ENCODE measurements at regions not wholly inside any gene's neighbourhood (a gene's known extent, or its start where the extent isn't known, plus 50 kb on each side); places are given as distances from the start of the nearest gene placed in this dataset.

DNA sequence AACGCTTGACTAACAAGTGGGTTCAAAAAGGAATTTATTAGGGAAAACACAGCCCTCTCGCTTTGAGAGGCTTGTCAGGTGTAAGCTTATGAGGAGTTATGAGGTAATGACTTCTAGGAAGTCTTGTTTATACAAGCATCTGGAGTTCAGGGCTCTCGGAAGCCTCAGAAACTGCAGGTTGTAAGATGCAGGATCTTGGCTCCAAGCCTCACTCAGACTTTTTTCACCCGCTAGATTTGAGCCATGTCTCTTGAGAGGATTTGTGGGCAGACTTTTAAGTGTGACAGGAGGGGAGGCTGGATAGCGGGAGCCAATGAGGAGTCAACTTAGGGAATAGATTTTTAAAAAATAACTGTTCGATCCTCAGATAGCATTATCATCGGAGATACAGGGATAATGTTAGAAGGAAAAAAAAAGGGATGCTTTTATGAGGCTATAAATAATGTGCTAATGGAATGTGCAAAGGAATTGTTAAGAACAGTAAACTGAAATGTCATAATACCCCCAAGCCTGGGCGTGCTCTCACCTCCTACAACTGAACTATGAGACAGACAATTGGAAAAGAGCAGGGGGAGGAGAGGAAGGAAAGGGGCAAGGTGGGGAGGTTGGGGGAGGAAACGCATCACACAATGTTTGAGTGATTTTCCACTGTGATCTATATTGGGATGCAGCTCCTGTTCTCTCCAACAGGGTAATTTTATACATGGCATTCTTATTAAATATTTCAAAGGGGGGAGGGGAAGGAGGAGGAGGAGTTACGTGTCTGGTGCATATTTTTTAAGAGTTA, 107.4 kb upstream of the ESRRG start:
- no peak for FAIRE-seq
- H3K4me3 ChIP-seq, result no peak overlapping the region
- H3K4me2 ChIP-seq, result no peak overlapping the region
- H3K27ac ChIP-seq, result no peak overlapping the region
- POLR2A ChIA-PET, result no interaction called here
- no peak for ATAC-seq
- H3K4me1 ChIP-seq, result no peaks in the 10 kb centered on the region
- H3K9me3 ChIP-seq, result no peaks in the 10 kb centered on the region
- no peak for DNase-seq (ENCODE audit: low read depth in 1 of 2, low spot score in 1 of 2)
- WGBS (ENCODE audit: missing lambda C conversion rate), result 37% methylated on average over 10 of the region's 10 CpGs
- TF ChIP-seq MYC (IDR thresholded peaks at IDR 0.05; ENCODE audit: borderline replicate concordance, low read length) (no peak), CHD2 (IDR thresholded peaks at IDR 0.05; ENCODE audit: low read length, partially characterized antibody) (no peak), MAFK (IDR thresholded peaks at IDR 0.05; ENCODE audit: partially characterized antibody) (no peak), EP300 (IDR thresholded peaks at IDR 0.05) (no peak), ZC3H11A (IDR thresholded peaks at IDR 0.05) (no peak), NR3C1 (IDR thresholded peaks at IDR 0.05) (no peak), HOXB13 (CRISPR knock-in tag; IDR thresholded peaks at IDR 0.05; ENCODE audit: low read depth) (no peak), ZNF302 (CRISPR knock-in tag; IDR thresholded peaks at IDR 0.05) (no peak)
- TF ChIP-seq, protein P1, sequence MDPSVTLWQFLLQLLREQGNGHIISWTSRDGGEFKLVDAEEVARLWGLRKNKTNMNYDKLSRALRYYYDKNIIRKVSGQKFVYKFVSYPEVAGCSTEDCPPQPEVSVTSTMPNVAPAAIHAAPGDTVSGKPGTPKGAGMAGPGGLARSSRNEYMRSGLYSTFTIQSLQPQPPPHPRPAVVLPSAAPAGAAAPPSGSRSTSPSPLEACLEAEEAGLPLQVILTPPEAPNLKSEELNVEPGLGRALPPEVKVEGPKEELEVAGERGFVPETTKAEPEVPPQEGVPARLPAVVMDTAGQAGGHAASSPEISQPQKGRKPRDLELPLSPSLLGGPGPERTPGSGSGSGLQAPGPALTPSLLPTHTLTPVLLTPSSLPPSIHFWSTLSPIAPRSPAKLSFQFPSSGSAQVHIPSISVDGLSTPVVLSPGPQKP (IDR thresholded peaks at IDR 0.05; ENCODE audit: low read depth, low read length), result no peak
- TF ChIP-seq, protein P2, sequence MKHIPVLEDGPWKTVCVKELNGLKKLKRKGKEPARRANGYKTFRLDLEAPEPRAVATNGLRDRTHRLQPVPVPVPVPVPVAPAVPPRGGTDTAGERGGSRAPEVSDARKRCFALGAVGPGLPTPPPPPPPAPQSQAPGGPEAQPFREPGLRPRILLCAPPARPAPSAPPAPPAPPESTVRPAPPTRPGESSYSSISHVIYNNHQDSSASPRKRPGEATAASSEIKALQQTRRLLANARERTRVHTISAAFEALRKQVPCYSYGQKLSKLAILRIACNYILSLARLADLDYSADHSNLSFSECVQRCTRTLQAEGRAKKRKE (CRISPR knock-in tag; IDR thresholded peaks at IDR 0.05; ENCODE audit: low read depth), result no peak
- CTCF ChIA-PET, result interaction anchor here (0.7 kb wide), 1 partner anchor 705 kb away, joined by 3 read pairs; no protein-coding TSS in a partner anchor

DNA sequence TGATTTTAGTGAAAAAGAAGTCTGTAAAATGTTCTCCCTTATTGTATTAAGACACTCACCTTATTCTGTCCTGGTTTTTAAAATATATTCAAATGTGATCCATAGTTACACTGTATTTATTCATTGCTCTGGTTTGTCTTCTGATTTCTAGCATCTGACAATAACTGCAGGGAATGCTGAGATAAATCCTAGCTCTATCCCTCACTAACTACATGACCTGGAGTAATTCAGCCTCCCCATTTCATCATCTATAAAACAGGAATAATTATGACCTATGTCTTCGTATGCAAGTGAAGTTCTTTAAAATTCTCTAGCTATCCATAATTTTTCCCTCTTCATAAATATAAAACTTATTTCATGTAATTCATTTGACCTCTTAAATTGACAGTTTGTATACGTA, 104.0 kb upstream of the ESRRG start:
- Histone ChIP-seq H3K4me3 (no peak overlapping the region), H3K9me3 (no peaks in the 10 kb centered on the region), H3K4me2 (no peak overlapping the region), H3K4me1 (no peaks in the 10 kb centered on the region), H3K27ac (no peak overlapping the region)
- DNase-seq (ENCODE audit: low read depth in 1 of 2, low spot score in 1 of 2), result no peak
- no peak for ATAC-seq
- ChIA-PET CTCF (no interaction called here), POLR2A (no interaction called here)
- WGBS (ENCODE audit: missing lambda C conversion rate), result 9% methylated on average over 2 of the region's 2 CpGs
- FAIRE-seq, result no peak
- TF ChIP-seq CBX2 (IDR thresholded peaks at IDR 0.05; ENCODE audit: borderline replicate concordance, low read depth), result no peak
- TF ChIP-seq FOSL2 (IDR thresholded peaks at IDR 0.05), result no peak
- no peak for TF ChIP-seq FOSL2 (CRISPR knock-in tag; IDR thresholded peaks at IDR 0.05)
- TF ChIP-seq ZSCAN20 (CRISPR knock-in tag; IDR thresholded peaks at IDR 0.05), result no peak
- no peak for TF ChIP-seq HOXB5 (CRISPR knock-in tag; IDR thresholded peaks at IDR 0.05)
- no peak for TF ChIP-seq GATA3 (IDR thresholded peaks at IDR 0.05; ENCODE audit: borderline replicate concordance)
- TF ChIP-seq HOXB13 (CRISPR knock-in tag; IDR thresholded peaks at IDR 0.05; ENCODE audit: low read depth), result no peak
- no peak for TF ChIP-seq POLR2A (IDR thresholded peaks at IDR 0.05; ENCODE audit: low read length)
- TF ChIP-seq ZC3H11A (IDR thresholded peaks at IDR 0.05), result no peak
- no peak for TF ChIP-seq HOXA7 (CRISPR knock-in tag; IDR thresholded peaks at IDR 0.05)
- TF ChIP-seq, protein P3, sequence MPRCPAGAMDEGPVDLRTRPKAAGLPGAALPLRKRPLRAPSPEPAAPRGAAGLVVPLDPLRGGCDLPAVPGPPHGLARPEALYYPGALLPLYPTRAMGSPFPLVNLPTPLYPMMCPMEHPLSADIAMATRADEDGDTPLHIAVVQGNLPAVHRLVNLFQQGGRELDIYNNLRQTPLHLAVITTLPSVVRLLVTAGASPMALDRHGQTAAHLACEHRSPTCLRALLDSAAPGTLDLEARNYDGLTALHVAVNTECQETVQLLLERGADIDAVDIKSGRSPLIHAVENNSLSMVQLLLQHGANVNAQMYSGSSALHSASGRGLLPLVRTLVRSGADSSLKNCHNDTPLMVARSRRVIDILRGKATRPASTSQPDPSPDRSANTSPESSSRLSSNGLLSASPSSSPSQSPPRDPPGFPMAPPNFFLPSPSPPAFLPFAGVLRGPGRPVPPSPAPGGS (IDR thresholded peaks at IDR 0.05), result no peak
- no peak for TF ChIP-seq NR3C1 (IDR thresholded peaks at IDR 0.05)
- no peak for TF ChIP-seq RFX5 (IDR thresholded peaks at IDR 0.05)
- TF ChIP-seq, protein P4, sequence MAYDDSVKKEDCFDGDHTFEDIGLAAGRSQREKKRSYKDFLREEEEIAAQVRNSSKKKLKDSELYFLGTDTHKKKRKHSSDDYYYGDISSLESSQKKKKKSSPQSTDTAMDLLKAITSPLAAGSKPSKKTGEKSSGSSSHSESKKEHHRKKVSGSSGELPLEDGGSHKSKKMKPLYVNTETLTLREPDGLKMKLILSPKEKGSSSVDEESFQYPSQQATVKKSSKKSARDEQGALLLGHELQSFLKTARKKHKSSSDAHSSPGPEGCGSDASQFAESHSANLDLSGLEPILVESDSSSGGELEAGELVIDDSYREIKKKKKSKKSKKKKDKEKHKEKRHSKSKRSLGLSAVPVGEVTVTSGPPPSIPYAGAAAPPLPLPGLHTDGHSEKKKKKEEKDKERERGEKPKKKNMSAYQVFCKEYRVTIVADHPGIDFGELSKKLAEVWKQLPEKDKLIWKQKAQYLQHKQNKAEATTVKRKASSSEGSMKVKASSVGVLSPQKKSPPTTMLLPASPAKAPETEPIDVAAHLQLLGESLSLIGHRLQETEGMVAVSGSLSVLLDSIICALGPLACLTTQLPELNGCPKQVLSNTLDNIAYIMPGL (CRISPR knock-in tag; IDR thresholded peaks at IDR 0.05; ENCODE audit: borderline replicate concordance), result no peak
- TF ChIP-seq ZNF302 (CRISPR knock-in tag; IDR thresholded peaks at IDR 0.05), result no peak

All from A549 (cell line).